HEK293 (cell line): ENCODE measurements at regions not wholly inside any gene's neighbourhood (a gene's known extent, or its start where the extent isn't known, plus 50 kb on each side); places are given as distances from the start of the nearest gene placed in this dataset.

Experiments used
- SALL2 ChIP-seq: fragments of 450-650 bp; formaldehyde crosslinking; IDR thresholded peaks from 2 replicates; pipeline ENCODE4 v1.5.0; 2017; ENCODE audit warnings: missing biosample characterization, mild to moderate bottlenecking, missing genetic modification characterization, borderline replicate concordance
- YY1 ChIP-seq: fragments of 450-650 bp; formaldehyde crosslinking; IDR thresholded peaks from 2 replicates; pipeline ENCODE4 v1.5.1; 2018; ENCODE audit warnings: missing biosample characterization, missing genetic modification characterization
- ZNF548 ChIP-seq: fragments of 450-650 bp; formaldehyde crosslinking; IDR thresholded peaks from 2 replicates; pipeline ENCODE4 v1.5.1; 2016; ENCODE audit warnings: missing biosample characterization, missing genetic modification characterization
- ZNF785 ChIP-seq: fragments of 450-650 bp; formaldehyde crosslinking; IDR thresholded peaks from 2 replicates; pipeline ENCODE4 v1.5.1; 2016; ENCODE audit warnings: missing biosample characterization, missing genetic modification characterization
- TF ChIP-seq, protein P1 (sequence below): fragments of 450-650 bp; formaldehyde crosslinking; IDR thresholded peaks from 2 replicates; pipeline ENCODE4 v1.5.1; 2016; ENCODE audit warnings: missing biosample characterization, missing genetic modification characterization

DNA sequence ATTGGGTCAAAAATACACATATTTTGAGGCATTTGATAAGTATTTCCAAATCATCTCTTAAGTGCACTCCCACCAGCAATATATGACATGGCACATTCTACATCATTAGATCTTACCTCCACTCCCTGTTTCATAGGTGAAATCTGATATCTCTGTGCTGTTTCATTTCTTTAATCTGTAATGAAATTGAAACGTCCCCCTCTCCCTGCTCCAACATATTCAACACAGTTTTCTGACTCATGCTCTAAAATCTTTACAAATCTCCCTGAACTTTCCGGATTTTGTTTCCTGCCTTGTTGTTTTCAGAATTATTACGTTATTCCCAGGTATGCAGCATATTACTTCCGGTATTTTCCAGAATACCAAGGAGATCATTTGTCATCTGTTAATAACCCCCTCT is 66.1 kb upstream of the AKT3 start:
- TF ChIP-seq ZNF785 (tag by site-specific recombination) (no peak), YY1 (no peak), ZNF548 (tag by site-specific recombination) (no peak), SALL2 (tag by site-specific recombination) (no peak)
- TF ChIP-seq, protein P1, sequence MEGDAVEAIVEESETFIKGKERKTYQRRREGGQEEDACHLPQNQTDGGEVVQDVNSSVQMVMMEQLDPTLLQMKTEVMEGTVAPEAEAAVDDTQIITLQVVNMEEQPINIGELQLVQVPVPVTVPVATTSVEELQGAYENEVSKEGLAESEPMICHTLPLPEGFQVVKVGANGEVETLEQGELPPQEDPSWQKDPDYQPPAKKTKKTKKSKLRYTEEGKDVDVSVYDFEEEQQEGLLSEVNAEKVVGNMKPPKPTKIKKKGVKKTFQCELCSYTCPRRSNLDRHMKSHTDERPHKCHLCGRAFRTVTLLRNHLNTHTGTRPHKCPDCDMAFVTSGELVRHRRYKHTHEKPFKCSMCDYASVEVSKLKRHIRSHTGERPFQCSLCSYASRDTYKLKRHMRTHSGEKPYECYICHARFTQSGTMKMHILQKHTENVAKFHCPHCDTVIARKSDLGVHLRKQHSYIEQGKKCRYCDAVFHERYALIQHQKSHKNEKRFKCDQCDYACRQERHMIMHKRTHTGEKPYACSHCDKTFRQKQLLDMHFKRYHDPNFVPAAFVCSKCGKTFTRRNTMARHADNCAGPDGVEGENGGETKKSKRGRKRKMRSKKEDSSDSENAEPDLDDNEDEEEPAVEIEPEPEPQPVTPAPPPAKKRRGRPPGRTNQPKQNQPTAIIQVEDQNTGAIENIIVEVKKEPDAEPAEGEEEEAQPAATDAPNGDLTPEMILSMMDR: no peak
